ENCODE measurements at regions not wholly inside any gene's neighbourhood (a gene's known extent, or its start where the extent isn't known, plus 50 kb on each side); places are given as distances from the start of the nearest gene placed in this dataset.

DNA sequence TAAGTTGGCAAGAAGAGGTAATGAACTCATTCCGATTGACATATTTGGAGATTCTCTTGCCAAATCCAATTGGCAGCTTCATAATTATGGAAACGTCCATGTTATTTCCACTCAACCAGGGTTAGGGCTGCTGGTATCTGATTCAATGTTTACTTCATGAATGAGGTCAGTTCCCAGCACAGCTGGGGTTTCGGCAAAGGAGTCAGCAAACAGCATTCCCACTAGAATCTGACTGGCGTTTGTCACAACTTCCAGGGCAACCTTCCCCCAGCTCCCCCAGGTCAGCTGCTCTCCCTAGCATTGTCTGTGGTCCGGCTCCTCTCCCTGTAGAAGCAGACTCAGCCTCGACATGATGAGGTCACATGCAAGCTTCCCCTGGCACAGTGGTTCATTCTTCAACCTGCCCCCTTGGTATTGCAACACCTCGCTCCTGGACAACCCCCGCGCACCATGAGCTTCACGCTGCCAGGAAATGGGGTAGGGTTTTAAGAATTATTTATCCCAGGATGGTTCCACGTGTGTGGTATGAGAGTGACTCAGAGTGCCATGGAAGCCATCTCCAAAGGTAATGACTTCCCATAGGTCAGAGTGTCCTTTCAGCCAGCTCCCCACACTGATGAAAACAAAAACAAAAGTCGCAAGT, 100.7 kb upstream of the SLC25A33 start:
- Histone ChIP-seq H3K9me3 (ENCODE audit: low read depth, low read length) (no peaks in the 10 kb centered on the region), H3K4me3 (no peak overlapping the region), H3K36me3 (ENCODE audit: insufficient read depth, low read length) (no peaks in the 10 kb centered on the region), H3K9ac (ENCODE audit: insufficient read length) (no peak overlapping the region), H3K27ac (no peak overlapping the region)
- no peak for DNase-seq (ENCODE audit: low read depth, low spot score)
- TF ChIP-seq EZH2 (IDR thresholded peaks at IDR 0.05) (no peak), POLR2AphosphoS5 (IDR thresholded peaks at IDR 0.05; ENCODE audit: borderline replicate concordance, low read depth, low read length) (no peak), FOXP2 (optimal IDR thresholded peaks at IDR 0.05; ENCODE audit: control extremely low read depth, extremely low read length, insufficient read depth) (no peak)

DNA sequence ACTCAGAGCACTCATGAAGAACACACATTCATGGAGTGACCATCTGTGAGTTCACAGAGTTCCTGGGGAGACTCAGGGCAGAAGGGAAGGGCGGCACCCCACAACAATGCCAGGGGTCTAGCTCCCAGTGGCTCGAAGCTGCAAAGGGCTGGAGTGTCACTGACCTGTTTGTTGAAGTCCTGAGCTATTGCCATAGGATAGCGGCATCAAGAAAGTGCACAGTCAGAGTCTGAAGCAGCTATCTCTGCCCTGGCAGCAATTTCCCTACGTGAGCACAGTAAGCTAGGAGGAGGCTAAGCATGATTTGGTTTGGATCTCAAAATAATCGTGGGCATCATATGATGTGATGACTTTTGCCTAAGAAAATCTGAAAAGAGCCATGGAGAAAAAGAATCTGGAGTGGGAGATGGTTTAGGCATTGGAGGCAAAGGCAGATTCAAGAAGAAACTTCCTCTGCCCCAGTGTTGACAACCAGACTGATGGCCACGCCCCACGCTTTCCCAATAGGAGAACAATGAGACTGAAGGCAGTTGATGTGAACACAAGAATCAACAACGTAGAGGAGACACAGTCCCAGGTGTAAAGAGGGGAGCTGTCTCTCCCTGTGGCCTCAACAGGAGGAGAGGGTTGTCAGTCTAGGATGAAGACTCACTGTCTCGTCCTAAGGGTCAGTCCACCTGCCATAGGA, 100.0 kb upstream of the SLC25A33 start:
- no peaks in the 10 kb centered on the region for H3K9me3 ChIP-seq (ENCODE audit: low read depth, low read length)
- H3K9ac ChIP-seq (ENCODE audit: insufficient read length), result no peak overlapping the region
- no peak overlapping the region for H3K4me3 ChIP-seq
- TF ChIP-seq POLR2AphosphoS5 (IDR thresholded peaks at IDR 0.05; ENCODE audit: borderline replicate concordance, low read depth, low read length) (no peak), FOXP2 (optimal IDR thresholded peaks at IDR 0.05; ENCODE audit: control extremely low read depth, extremely low read length, insufficient read depth) (no peak), EZH2 (IDR thresholded peaks at IDR 0.05) (no peak)
- H3K27ac ChIP-seq, result no peak overlapping the region
- no peaks in the 10 kb centered on the region for H3K36me3 ChIP-seq (ENCODE audit: insufficient read depth, low read length)
- DNase-seq (ENCODE audit: low read depth, low spot score), result no peak

DNA sequence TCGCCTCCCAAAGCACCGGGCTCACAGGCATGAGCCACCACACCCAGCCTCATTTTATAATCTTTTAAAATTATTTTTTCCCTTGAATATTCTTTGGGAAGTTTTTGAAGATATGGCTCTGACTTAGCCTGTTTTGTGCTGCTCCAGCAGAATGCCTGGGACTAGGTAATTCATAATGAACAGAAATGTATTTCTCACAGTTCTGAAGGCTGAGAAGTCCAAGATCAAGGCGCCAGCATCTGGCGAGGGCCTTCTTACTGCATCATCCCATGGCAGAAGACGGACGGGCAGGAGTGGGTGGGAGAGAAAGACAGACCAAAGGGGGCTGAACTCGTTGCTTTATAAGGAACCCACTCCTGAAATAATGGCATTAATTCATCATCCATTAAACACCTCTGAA, 99.0 kb upstream of the SLC25A33 start:
- DNase-seq (ENCODE audit: low read depth, low spot score), result no peak
- TF ChIP-seq FOXP2 (optimal IDR thresholded peaks at IDR 0.05; ENCODE audit: control extremely low read depth, extremely low read length, insufficient read depth) (no peak), POLR2AphosphoS5 (IDR thresholded peaks at IDR 0.05; ENCODE audit: borderline replicate concordance, low read depth, low read length) (no peak), EZH2 (IDR thresholded peaks at IDR 0.05) (no peak)
- no peak overlapping the region for H3K27ac ChIP-seq
- no peak overlapping the region for H3K4me3 ChIP-seq
- H3K9ac ChIP-seq (ENCODE audit: insufficient read length), result no peak overlapping the region
- H3K36me3 ChIP-seq (ENCODE audit: insufficient read depth, low read length), result no peaks in the 10 kb centered on the region
- no peaks in the 10 kb centered on the region for H3K9me3 ChIP-seq (ENCODE audit: low read depth, low read length)

DNA sequence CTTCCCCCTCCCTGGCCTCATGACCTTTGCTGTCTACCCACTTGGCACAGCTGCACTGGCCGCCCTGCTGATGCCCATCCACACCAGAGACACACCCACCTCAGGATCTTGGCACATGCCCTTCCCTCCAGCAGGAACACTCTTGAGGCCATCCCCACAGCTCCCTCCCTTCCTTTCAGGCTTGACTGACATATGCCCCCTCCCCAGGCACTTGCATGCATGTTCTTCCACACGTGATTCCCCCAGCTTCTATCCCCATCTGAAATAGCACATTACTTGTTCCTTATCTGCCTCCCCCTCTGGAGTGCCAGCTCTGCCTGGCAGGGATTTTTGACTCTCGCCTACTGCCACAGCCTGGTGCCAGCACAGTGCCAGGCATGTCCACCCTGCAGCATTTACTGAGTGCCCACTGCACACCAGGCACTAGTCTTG, 98.5 kb upstream of the SLC25A33 start:
- Histone ChIP-seq H3K27ac (no peak overlapping the region), H3K36me3 (ENCODE audit: insufficient read depth, low read length) (no peaks in the 10 kb centered on the region), H3K9ac (ENCODE audit: insufficient read length) (no peak overlapping the region), H3K9me3 (ENCODE audit: low read depth, low read length) (no peaks in the 10 kb centered on the region), H3K4me3 (no peak overlapping the region)
- no peak for TF ChIP-seq FOXP2 (optimal IDR thresholded peaks at IDR 0.05; ENCODE audit: control extremely low read depth, extremely low read length, insufficient read depth)
- no peak for TF ChIP-seq POLR2AphosphoS5 (IDR thresholded peaks at IDR 0.05; ENCODE audit: borderline replicate concordance, low read depth, low read length)
- TF ChIP-seq EZH2 (IDR thresholded peaks at IDR 0.05), result no peak
- no peak for DNase-seq (ENCODE audit: low read depth, low spot score)

DNA sequence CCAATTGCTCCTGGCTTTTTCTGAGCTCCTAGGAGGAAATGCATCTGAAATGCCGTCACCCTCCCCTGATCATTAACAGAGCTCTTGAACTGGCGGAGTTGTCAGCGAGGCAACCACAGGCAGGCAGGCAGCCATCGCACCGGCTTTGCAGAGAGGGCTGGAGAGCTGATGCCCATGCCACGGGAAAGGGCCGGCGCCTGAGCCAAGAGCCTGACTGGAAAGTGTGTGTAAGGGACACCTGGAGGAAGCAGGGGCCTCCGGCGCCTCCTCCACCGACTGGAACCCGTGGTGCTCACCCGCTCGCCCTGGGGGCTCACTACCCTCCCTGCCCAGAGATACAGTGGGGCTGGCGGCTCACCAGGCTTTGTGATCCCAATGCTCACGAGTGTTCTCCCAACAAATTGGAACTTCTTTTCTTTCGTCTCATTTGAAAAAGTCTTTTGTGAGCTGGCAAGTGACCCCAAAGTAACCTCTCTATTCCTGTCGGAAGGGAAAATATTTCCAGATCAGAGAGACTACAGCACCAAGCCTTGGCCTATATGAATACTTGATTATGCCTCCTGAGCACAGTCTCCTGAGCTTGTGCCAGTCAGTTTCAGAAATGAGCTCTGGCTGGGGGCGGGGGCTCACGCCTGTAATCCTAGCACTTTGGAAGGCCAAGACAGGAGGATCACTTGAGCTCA, 97.7 kb upstream of the SLC25A33 start:
- no peak for DNase-seq (ENCODE audit: low read depth, low spot score)
- H3K27ac ChIP-seq, result no peak overlapping the region
- H3K9ac ChIP-seq (ENCODE audit: insufficient read length), result no peak overlapping the region
- no peaks in the 10 kb centered on the region for H3K9me3 ChIP-seq (ENCODE audit: low read depth, low read length)
- no peak for TF ChIP-seq FOXP2 (optimal IDR thresholded peaks at IDR 0.05; ENCODE audit: control extremely low read depth, extremely low read length, insufficient read depth)
- TF ChIP-seq EZH2 (IDR thresholded peaks at IDR 0.05), result no peak
- no peak for TF ChIP-seq POLR2AphosphoS5 (IDR thresholded peaks at IDR 0.05; ENCODE audit: borderline replicate concordance, low read depth, low read length)
- H3K36me3 ChIP-seq (ENCODE audit: insufficient read depth, low read length), result no peaks in the 10 kb centered on the region
- no peak overlapping the region for H3K4me3 ChIP-seq

DNA sequence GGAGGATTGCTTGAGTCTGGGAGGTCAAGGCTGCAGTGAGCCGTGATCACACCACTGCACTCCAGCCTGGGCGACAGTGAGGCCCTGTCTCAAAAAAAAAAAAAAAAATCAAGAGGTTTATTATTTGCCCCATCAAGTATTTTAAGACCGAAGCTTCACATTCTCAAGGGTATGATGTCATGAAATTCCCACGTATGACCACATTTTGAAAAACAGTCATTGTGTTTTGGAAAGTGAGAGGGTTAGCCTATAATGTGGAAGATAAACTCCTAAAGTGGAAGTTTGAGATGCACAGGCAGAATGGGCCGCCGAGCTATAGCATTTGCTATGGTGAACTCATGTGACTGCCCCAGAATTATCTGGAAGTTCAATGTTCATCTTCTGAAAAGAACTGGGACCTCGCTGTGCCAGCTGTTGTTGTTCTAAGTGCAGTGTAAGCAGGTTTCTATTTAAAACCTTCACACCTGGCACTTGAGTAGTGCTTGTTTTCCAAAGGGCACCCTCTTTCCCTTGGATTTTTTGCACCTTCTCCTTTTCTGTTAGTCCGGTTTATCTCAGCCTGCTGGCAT, 96.9 kb upstream of the SLC25A33 start:
- TF ChIP-seq EZH2 (IDR thresholded peaks at IDR 0.05), result no peak
- TF ChIP-seq POLR2AphosphoS5 (IDR thresholded peaks at IDR 0.05; ENCODE audit: borderline replicate concordance, low read depth, low read length), result no peak
- TF ChIP-seq FOXP2 (optimal IDR thresholded peaks at IDR 0.05; ENCODE audit: control extremely low read depth, extremely low read length, insufficient read depth), result no peak
- no peak for DNase-seq (ENCODE audit: low read depth, low spot score)

DNA sequence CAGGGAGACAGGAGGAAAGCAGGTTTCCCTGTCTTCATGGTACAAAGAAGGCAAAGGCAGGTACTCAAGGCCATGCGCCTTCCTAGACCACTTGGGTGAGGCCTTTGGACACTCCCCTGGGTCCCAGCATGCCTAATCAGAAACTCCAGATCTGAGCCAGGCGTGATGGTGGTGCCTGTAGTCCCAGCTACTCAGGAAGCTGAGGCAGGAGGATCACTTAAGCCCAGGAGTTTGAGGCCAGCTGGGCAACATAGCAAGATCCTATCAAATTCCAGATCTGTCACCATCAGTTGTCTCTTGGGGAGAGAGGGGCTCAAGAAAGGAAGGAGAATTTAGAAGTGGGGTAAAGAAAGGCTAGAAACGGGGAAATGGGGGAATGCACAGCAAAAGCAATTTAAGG, 96.3 kb upstream of the SLC25A33 start:
- no peaks in the 10 kb centered on the region for H3K9me3 ChIP-seq (ENCODE audit: low read depth, low read length)
- H3K36me3 ChIP-seq (ENCODE audit: insufficient read depth, low read length), result no peaks in the 10 kb centered on the region
- no peak overlapping the region for H3K9ac ChIP-seq (ENCODE audit: insufficient read length)
- H3K27ac ChIP-seq, result no peak overlapping the region
- no peak overlapping the region for H3K4me3 ChIP-seq
- DNase-seq (ENCODE audit: low read depth, low spot score), result no peak
- TF ChIP-seq EZH2 (IDR thresholded peaks at IDR 0.05) (no peak), POLR2AphosphoS5 (IDR thresholded peaks at IDR 0.05; ENCODE audit: borderline replicate concordance, low read depth, low read length) (no peak), FOXP2 (optimal IDR thresholded peaks at IDR 0.05; ENCODE audit: control extremely low read depth, extremely low read length, insufficient read depth) (no peak)

More for the DNA sequence above, 96.9 kb upstream of the SLC25A33 start:
- no peak overlapping the region for H3K9ac ChIP-seq (ENCODE audit: insufficient read length)
- H3K27ac ChIP-seq, result no peak overlapping the region
- H3K36me3 ChIP-seq (ENCODE audit: insufficient read depth, low read length), result no peaks in the 10 kb centered on the region
- no peaks in the 10 kb centered on the region for H3K9me3 ChIP-seq (ENCODE audit: low read depth, low read length)
- no peak overlapping the region for H3K4me3 ChIP-seq

DNA sequence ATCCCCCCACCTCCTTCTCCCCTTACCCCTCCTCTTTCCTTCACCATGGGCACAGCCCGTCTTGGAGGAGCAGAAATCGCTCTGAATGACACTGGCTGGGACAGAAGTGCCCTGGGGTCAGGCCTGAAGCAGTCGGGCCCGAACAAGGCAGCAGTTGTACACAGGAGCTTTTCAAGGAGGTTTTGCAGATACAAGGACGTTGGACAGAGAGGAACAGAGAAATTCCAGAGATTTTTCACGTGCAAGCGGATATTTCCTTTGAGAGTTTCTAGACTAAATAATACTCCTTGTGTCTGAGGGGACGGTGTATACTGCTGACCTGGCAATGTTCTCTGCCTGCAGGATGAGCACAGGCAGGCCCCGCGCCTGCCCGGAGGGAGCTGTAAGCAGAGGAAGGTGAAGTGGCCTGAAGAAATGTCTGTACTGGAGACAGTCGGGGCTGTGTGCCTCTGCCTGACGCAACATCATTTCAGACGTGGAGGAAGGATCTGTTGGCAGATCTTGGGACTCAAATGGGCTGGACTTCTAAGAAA, 95.3 kb upstream of the SLC25A33 start:
- no peak overlapping the region for H3K4me3 ChIP-seq
- no peak for TF ChIP-seq EZH2 (IDR thresholded peaks at IDR 0.05)
- no peak for TF ChIP-seq FOXP2 (optimal IDR thresholded peaks at IDR 0.05; ENCODE audit: control extremely low read depth, extremely low read length, insufficient read depth)
- no peak for TF ChIP-seq POLR2AphosphoS5 (IDR thresholded peaks at IDR 0.05; ENCODE audit: borderline replicate concordance, low read depth, low read length)
- no peak overlapping the region for H3K27ac ChIP-seq
- H3K36me3 ChIP-seq (ENCODE audit: insufficient read depth, low read length), result no peaks in the 10 kb centered on the region
- no peak overlapping the region for H3K9ac ChIP-seq (ENCODE audit: insufficient read length)
- no peak for DNase-seq (ENCODE audit: low read depth, low spot score)
- H3K9me3 ChIP-seq (ENCODE audit: low read depth, low read length), result no peaks in the 10 kb centered on the region
